HG03196 (cell line): ENCODE measurements at regions not wholly inside any gene's neighbourhood (a gene's known extent, or its start where the extent isn't known, plus 50 kb on each side); places are given as distances from the start of the nearest gene placed in this dataset.

Source experiments
- ATAC-seq: cut with Tn5 transposase; IDR thresholded peaks from one replicate; pipeline ENCODE4 v1.9.1; 2021; ENCODE audit not compliant: unreplicated experiment

DNA sequence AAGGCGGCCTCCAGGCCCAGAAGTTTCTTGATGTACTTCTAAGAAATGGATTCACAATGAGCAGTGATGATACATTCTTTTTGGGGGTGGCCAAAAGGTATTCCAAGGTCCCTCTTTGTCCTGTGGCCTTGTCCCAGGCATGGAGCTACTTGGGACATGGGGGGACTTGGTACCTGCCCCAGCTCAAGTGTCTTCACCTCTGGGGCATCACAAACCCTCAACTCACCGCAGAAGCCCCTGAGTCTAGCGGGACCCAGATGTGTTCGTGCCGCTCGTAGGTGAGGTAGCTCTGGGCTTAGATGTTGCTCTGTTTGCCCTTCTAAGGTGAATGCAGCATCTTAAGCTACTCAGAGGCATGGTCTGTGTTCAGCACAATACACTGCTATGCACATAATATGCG is 338.0 kb upstream of the IRX4 start:
- ATAC-seq, result no peak

DNA sequence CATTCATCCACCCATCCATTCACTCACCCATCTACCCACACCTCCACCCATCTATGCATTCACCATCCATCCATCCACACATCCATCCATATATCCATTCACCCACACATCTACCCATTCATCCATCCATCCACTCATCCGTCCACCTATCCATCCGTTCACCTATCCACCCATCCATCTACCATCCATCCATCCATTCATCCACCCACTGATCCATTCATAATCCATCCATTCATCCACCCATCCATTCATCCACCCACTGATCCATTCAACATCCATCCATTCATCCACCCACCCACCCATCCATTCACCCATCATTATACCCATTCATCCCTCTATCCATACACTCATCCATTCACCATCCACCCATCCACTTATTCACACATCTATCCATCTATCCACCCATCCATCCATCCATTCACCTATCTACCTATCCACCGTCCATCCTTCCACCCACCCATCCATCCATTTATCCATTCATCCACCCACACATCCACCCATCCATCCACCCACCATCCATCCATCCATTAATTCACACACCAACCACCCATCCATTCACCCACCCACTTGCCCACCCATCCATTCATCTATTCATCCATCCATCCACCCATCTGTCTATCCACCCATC is 336.5 kb upstream of the IRX4 start:
- no peak for ATAC-seq

DNA sequence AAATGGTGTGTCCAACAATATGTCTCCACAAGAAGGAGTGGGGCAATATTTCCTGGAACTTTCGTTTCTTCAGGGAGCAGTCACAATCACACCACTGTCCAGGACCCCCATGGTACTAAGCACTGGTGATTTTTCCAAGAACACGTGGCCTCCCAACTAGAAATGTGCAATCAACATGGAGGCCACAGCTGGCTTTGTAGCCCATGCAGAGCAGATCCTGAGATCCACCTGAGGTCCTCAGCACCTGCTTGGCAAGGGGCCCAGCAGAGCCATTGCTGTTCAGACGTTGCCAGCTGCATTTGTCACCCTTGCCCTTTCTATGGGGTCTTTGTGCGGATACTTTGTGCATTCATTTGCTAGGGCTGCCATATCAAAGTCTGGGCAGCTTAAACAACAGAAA is 334.5 kb upstream of the IRX4 start:
- ATAC-seq, result no peak

DNA sequence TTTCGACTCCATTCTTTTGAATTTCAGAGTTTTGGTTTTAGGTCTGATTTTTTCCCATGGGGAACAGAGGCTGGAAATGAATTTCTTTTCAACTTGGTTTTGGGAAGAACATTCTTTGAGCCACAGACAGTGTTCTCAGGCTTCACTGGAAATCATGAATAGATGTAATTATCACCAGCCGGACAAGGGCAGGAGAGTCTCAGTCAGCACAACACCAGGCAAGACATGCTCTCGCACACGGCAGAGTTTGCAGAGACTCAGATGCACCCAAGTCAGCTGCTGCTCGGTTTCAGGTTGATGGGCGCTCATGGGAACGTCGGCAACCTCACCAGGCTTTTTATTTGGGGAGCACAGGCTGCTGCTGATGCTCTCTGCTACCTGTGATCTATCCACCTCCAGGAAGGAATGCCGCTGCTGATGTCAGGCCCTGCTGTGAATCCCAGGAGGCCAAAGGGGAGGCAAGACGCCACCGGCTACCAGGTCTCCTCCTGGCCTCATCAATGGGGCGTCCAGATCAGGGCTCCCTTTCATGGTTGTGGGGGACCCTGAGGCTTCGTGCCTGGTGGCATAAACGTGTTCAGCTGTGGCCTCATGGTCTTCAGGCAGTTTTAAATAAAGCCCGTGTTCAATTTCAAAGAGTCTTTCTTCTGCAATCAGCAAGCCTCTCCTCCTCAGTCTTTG is 332.3 kb upstream of the IRX4 start:
- no peak for ATAC-seq

DNA sequence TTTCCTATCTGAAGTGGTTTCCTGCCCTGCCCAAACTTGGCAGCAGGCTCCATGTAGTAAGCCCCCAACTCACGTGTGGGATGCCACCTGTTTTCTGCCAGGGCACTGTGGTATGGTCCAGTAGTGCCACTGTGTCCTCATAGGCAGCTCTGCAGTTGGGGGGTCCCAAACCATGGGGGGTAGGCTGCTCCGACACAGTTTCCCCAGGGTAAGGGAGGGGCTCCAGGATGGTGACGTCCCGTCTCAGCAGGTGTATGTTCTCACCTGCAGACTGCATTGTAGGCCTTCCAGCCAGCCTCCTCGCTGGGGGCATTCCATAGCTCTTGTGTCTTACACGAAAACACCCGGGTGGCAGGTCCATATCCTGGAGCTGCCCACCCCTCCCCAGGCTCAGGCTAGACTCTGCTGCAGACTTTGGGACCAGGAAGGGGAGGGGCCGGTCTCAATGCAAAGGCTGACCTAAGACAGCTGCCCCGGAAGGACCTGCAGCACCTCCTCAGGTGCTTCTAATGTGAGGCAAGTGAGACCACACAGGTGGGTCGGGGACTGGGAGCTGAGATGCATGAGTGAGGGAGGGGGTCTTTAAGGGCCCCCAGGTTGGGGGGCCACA is 330.5 kb upstream of the IRX4 start:
- ATAC-seq, result no peak

DNA sequence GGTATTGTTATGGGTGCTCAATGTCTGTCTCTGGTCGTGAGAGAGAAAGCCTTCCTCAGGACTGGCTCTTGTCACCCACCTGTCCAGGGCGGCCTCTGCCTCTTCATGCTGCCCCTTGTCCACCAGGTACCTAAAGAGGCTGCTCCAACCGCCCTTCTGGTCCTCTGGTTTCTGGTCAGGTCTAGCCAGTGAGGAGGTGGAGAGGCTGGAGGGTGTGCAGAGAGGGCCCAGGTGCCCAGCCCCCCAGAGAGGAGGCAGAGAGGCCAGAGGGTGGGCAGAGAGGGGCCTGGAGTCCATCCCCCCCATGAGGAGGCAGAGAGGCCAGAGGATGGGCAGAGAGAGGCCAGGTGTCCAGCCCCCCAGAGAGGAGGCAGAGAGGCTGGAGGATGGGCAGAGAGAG is 329.8 kb upstream of the IRX4 start:
- no peak for ATAC-seq

DNA sequence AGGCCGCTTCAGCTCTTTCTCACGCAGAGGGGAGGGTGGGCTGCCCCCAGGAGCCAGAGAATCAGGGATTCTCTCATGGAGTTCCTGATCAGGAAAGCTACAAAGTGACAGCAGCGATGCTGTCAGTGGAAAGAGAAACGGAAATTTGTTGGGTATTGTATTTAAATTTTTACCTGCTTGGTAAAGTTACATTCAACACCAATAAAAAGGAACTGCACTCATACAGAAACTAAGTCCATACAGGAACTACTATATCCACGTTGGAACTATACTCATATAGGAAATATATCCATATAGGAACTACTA is 325.5 kb upstream of the IRX4 start:
- ATAC-seq, result no peak

DNA sequence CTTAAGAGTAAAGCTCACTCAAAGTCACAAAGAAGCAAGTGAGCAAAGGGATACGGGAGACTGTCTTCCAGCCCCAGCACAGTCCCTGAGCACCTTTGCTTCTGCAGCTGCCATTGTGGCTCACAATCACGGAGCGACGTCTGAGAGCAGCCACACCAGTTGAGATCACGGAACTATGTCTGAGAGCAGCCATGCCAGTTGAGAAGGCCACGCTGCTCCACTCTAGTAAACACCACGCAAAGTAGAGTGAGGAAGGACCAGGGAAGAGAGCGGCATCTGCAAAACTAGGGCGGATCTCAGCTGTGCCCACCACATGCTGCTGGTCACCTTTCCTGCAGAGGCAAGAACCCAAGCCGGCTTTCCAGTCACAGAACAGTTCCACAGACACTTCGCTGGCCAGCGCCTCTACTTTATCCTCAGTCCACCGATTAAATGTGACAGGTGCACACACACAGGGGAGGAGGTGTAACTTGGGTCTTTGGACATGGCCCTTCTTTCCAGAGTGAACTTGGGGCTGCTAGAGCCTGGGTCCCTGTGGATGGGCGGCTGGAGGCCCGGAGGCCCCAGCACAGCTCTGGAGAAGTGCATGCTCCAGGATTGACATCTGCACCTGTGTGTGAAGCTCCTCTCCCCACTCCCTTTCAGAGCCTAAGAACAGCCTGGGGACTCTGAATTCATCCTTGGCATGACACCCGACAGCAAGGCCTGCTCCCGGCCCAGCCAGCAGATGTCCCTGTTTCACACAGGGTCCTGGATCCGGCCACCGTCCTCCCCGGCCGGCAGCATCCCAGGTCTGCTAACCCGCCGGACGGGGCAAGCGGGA is 324.9 kb upstream of the IRX4 start:
- no peak for ATAC-seq

DNA sequence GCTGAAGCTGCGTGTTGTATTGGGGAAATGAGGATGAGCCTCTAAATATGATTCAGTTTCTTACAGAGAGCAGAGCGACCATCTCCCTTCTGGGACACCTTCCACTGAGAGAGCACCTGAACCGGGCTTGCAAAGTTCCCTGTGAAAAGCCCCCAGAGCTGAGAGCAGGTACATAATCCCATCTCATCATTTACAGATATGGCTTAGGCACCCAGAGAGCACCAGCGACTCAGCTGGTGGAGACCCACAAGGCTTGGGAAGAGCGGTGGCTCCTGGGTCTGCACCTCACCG is 324.3 kb upstream of the IRX4 start:
- no peak for ATAC-seq

DNA sequence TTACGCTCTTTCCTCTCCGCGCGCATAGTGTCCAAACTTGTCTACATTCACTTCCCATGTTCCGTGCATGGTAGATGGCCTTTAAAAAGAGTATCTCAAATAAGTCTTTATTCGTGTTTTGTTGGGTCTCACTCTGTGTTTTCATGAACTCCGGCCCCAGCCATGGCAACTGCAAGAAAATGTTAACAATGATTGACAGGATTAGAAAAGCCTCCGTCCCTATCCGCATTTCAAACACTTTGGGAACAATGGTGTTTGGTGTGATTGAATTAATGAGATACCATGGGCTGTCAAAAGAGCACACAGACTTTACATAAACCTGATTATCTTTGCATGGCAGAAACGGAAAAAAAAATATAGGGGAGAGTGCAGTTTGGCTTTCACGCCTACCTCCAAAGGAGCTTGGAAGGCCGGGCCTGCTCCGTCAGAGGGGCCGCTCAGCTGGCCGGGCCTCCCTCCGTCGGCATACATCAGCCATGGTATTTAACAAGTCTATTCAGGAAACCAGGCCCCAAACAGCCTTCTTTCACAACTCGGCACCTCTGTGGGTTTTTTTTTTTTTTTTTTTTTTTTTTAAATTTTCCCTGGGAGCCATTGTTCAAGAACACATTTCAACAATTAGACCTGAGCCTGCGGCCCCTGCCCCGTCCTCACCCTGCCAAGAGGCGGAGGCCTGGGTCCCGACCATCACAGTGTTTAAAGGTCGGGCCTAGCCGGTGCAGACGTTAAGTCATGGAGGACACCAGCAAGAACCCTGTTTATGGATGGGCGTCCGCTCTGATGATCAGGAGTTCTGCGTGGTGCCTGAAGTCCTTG is 323.8 kb upstream of the IRX4 start:
- no peak for ATAC-seq

DNA sequence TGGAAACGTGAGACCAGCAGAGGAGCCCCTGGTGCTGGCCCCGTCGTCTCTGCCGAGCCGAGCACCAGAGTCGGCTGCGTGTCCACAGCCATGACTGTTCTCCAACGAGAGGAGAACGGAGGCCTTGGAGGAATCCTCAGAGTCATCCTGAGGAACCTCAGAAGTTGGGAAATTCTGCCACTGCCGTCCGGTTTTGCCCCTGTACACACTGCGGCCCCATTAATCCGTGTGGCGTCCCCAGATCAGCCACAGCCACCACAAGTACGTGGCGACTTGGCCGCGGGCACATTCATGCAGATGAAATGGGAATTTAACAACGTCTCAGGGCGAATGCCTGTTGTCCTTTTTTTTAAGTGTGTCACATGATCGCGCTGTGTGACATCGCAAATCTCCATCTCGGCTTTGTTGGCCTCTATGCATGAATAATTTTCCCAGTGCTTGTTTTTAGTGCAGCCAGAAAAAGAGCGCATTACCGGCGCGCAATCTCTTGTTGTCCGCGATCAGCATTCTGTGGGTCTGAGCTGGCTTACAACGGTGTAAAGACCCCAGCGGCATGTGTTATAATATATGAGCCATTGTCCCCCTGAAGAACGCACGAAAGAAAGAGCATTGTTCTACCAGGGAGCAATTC is 323.0 kb upstream of the IRX4 start:
- ATAC-seq, result no peak

DNA sequence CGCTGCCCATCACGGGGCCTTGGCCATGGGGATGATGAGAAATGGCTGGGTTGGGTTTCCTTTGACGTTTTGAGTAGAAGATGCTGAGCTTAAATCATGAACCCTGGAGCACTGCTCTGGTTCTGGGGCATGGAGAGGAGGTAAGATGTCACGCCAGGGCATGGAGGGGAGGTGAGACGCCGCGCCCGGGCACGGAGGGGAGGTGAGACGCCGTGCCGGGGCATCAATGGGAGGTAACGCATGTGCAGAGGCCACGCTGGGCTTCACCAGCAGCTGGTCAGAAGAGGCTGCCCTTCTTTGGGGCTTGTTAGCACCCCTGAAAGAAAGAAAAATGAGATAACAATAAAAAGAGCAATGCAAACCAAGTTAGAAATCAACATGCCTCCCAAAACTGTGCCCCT is 322.5 kb upstream of the IRX4 start:
- no peak for ATAC-seq

DNA sequence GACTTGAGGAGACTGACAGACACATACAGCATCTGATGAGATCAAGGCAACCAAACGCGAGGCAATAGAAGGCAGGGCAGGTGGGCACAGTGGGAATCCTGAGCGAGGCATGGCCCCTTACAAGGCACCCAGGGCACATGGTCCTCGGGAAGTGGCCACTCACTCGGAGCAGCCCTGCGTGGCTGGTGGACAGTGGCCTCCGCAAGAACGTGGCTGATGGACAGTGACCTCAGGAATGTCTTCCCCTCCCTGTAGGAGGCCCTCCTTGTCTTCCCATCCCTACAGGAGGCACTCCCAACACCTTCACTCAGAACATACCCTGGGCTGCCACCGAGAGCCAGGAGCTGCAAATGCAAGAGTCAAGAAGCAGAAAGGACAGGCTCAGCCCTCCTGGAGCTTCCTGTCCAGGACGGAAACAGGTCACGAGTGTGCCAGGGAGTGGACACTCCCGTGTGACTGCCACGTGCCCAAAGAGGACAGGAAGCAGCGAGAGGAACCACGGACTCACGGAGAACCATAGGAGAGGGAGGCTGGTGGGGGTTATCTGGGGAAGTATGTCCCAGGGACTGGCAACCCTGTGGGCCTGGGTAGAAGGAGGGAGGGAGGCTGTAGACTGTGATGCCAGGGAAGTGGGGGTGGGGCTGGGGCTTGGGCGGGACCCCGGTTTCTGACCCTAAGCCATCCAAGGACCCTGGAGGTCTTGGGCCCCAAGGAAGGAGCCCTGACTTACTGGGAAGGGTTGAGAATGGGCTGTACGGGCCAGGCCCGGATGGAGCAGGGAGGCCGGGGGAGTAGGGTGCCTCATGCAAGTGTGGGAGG is 321.9 kb upstream of the IRX4 start:
- ATAC-seq, result no peak

DNA sequence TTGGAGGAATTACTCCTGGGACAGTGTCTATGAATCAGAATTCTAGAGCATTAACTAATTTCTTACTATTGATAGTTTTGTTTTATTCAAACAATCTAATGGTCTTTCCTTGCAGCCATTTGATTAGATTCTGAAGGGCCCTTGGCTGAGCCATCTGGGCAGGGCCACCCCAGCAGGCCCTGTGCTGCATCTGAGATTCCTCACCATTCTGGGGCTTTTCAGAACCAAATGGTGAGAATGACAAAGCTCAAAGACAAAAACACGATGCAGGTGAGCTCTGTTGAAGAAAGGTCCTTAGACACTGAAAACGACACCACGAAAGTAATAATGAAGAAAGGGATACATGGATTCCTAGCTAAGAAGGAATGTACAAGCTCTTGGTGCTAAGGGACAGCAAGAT is 321.0 kb upstream of the IRX4 start:
- no peak for ATAC-seq

DNA sequence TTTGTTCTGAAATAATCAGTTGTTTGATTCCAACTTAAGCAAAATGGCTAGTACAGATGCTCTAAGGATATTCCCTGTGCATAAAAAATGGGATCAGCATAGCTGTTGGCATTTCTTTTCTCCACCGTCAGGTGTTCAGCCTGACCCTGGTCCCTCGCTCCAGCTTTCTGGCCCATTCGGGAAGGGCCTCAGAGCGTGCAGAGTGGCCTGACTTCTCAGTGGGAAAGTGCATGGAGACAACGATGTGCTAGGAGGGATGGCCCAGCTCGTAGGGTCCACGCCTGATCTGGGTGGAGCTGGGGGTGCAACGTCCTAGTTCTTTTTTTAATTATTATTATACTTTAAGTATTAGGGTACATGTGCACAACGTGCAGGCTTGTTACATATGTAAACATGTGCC is 319.1 kb upstream of the IRX4 start:
- ATAC-seq, result no peak

DNA sequence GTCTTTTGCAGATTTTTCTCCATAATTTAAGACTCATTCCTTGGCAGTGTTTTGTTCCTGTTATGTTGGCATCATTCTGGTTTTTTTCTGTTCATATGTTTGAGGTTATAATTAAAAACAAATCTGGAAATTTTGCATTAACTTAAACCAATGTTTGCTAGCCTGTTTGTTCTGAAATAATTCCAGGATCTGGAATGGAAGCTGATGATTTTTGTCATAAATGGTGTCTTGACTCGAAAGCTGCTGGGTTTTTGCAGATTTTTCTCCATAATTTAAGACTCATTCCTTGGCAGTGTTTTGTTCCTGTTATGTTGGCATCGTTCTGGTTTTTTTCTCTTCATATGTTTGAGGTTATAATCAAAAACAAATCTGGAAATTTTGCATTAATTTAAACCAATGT is 318.7 kb upstream of the IRX4 start:
- ATAC-seq, result no peak

DNA sequence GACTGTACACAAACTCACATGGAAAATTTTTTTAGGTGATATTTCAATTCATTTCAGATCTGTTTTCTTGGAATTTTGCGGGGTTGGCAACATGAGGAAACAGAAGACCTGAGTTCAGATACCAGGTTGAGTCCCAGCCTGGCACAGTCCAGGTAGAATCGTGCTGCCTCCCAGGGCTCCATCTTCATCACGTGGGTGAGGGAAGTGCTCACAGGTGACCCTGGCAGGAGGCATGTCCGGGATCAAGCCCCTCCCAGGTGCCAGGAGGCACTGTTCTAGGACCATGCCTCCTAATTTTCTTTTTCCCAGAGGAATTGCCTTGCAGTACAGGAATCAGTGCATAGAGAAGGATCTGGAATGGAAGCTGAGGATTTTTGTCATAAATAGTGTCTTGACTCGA is 318.3 kb upstream of the IRX4 start:
- ATAC-seq, result no peak

DNA sequence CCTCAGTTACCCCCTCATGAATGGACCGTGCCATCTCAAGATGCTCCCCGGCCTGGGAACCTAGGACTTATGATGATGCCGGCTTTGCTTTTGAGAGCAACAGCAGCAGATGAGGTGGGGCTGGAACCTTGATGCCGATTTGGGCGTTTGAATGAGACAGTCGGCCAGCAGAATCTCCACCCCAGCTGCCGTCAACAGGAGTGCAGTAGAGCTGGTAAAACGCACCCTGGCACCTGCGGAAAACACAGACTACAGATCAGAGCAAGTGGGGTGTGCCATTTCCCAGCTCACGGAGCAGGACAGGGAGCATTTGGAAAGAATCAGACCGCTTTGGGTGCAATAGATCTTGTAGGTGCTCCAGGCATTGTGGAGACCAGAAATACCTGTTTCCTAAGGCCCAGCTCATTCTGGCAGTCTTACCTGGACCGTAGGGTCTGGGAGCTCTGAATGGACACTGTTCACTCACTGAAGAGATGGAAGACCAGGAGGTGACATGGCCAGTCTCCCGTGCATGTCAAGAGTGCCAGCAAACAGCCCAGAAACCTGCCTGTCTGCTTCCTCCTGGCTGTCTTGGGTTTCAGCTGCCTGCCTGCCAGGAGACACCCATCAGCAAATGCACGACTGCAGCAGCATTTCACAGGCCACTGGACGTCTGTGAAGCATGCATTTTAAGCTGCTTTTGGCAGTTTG is 317.7 kb upstream of the IRX4 start:
- ATAC-seq, result no peak

DNA sequence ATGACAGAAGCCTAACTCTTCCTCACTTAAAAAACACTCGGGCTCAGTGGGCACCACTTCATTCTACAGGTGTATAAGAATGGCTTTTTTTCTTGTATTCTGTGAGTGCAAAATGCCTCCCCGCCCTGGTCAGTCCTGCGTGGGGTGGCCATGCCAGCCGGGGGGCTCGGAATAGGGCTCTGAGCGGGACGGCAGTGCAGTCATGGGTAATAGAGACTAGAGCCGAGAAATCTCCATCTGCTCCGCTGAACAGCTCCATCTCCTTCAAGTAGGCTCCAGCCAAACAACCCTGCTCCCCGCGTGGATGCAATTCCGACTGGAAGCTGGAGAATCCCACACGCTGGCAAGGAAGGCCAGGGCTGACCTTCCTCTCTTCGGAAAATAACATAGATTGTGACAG is 317.0 kb upstream of the IRX4 start:
- ATAC-seq, result no peak
